Bronchial epithelial cell (primary cell): ENCODE measurements at regions not wholly inside any gene's neighbourhood (a gene's known extent, or its start where the extent isn't known, plus 50 kb on each side); places are given as distances from the start of the nearest gene placed in this dataset.

ENCODE experiments used
- DNase-seq: peaks from one replicate; pipeline ENCODE4 v3.0.0-alpha.2; 2010; ENCODE audit warnings: low read depth
- FAIRE-seq: peaks from 2 replicates; lab custom pipeline; 2011; peaks lifted over from hg19 to GRCh38; lab: Jason Lieb, UNC
- H3K27me3 ChIP-seq: 2 replicates; pipeline ENCODE4 v1.5.1; 2011; ENCODE audit warnings: low read length; ENCODE audit not compliant: control insufficient read depth, insufficient read depth
- H3K36me3 ChIP-seq: 2 replicates; pipeline ENCODE4 v1.5.1; 2011; ENCODE audit warnings: low read length; ENCODE audit not compliant: control insufficient read depth, insufficient read depth
- H3K4me3 ChIP-seq: 2 replicates; pipeline ENCODE4 v1.5.1; 2011; ENCODE audit warnings: mild to moderate bottlenecking, low read depth, low read length, control low read depth
- CTCF ChIP-seq: IDR thresholded peaks from 2 replicates; pipeline ENCODE4 v1.5.1; 2011; ENCODE audit warnings: mild to moderate bottlenecking, moderate library complexity, low read length, control low read depth, inconsistent platforms; ENCODE audit not compliant: insufficient read depth, severe bottlenecking

DNA sequence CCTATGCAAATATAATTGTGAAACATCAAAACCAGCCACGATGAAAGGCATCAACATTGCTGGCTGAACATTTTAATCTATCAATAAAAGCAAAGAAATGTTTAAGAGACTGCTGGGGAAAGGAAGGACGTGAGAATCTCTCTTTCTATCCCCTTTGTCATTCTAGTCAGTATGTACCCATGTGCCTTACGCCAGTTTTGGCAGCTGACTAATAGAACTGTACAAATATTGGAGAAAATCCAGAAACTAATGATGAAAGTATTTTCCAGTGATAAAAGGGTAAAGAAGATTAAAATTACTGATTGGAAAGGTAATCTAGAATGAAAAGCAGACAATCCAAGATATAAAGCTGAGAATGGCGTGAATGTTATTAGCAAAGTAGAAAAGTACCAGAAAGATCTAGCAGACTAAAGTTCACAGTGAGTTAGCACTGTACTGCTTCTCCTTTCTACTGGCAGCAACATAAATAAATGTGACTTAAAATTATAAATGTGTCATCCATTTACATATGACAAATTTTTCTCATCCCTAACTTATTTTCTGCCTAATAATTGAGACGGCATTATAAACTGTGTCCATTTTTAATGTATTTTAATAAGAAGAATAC, 401.9 kb upstream of the CNTN4 start:
- DNase-seq = peak; percentile 33
- no peak for FAIRE-seq
- no peaks in the 10 kb centered on the region for H3K27me3 ChIP-seq
- no peaks in the 10 kb centered on the region for H3K36me3 ChIP-seq
- no peak overlapping the region for H3K4me3 ChIP-seq
- no peak for TF ChIP-seq CTCF

- Histone ChIP-seq H3K4me3 (no peak overlapping the region), H3K36me3 (no peaks in the 10 kb centered on the region), H3K27me3 (no peaks in the 10 kb centered on the region)
- DNase-seq = no peak
- TF ChIP-seq CTCF = no peak
- no peak for FAIRE-seq
Measured at GRCh38 chr3:1699361-1699920, 399.2 kb upstream of the CNTN4 start.

- Histone ChIP-seq H3K27me3 (no peaks in the 10 kb centered on the region), H3K36me3 (no peaks in the 10 kb centered on the region), H3K4me3 (no peak overlapping the region)
- FAIRE-seq = no peak
- TF ChIP-seq CTCF = no peak
- no peak for DNase-seq
Measured at GRCh38 chr3:1700650-1701049, 398.0 kb upstream of the CNTN4 start.

- DNase-seq (no peak), FAIRE-seq (no peak)
- H3K4me3 ChIP-seq = no peak overlapping the region
- no peaks in the 10 kb centered on the region for H3K27me3 ChIP-seq
- no peaks in the 10 kb centered on the region for H3K36me3 ChIP-seq
- no peak for TF ChIP-seq CTCF
Measured at GRCh38 chr3:1703169-1703568, 395.5 kb upstream of the CNTN4 start.

DNA sequence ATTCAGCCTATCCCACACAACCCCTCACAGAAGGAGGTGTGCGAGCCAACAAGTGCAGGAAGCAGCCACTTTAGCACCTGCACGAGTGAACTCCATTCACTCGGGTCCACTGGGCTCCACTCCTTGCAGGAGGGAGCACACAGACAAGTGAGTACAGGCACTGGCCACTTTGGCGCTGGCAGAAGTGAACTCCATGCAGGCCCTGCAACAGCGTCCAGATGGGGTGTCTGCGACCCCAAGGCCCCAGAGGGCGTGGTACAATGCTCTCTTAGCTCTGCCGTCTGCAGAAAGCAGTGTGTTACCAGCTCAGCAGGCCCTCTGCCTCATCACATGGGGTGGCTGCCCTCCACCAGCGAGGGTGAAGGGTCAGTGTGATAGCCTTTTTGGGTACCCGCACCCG, 388.0 kb upstream of the CNTN4 start:
- no peak for DNase-seq

More for the DNA sequence above, 388.0 kb upstream of the CNTN4 start:
- H3K27me3 ChIP-seq = no peaks in the 10 kb centered on the region
- TF ChIP-seq CTCF = no peak
- FAIRE-seq = no peak
- no peaks in the 10 kb centered on the region for H3K36me3 ChIP-seq
- no peak overlapping the region for H3K4me3 ChIP-seq
